Effector memory CD4-positive, alpha-beta T cell (primary cell): ENCODE measurements at regions not wholly inside any gene's neighbourhood (a gene's known extent, or its start where the extent isn't known, plus 50 kb on each side); places are given as distances from the start of the nearest gene placed in this dataset.
"Not testable (repeated sequence)": the region's sequence is repeated elsewhere in the genome, so short reads cannot be mapped to it uniquely, and the experiment has no call there.

Experiments used
- DNase-seq, 3 donors: peaks; one replicate each; pipeline ENCODE4 v3.0.0-alpha.2; 2020
- H3K27ac ChIP-seq: 2 replicates; pipeline ENCODE4 v1.7.0; 2013; ENCODE audit warnings: mild to moderate bottlenecking, low read length, moderate library complexity; ENCODE audit not compliant: insufficient read depth, poor library complexity, severe bottlenecking
- H3K27me3 ChIP-seq: replicated peaks from 2 replicates; pipeline ENCODE4 v1.7.0; 2013; ENCODE audit warnings: mild to moderate bottlenecking, low read length; ENCODE audit not compliant: insufficient read depth, control insufficient read depth, poor library complexity, severe bottlenecking
- H3K36me3 ChIP-seq: 2 replicates; pipeline ENCODE4 v1.7.0; 2013; ENCODE audit warnings: mild to moderate bottlenecking, low read length, moderate library complexity; ENCODE audit not compliant: control insufficient read depth, insufficient read depth
- H3K4me1 ChIP-seq: 2 replicates; pipeline ENCODE4 v1.7.0; 2013; ENCODE audit warnings: low read length, mild to moderate bottlenecking; ENCODE audit not compliant: control insufficient read depth, insufficient read depth, poor library complexity, severe bottlenecking
- H3K4me3 ChIP-seq: 2 replicates; pipeline ENCODE4 v1.7.0; 2013; ENCODE audit warnings: low read length, low read depth, mild to moderate bottlenecking; ENCODE audit not compliant: insufficient read depth, poor library complexity, severe bottlenecking
- H3K9me3 ChIP-seq: 2 replicates; pipeline ENCODE4 v1.7.0; 2013; ENCODE audit warnings: mild to moderate bottlenecking, low read length, moderate library complexity; ENCODE audit not compliant: control insufficient read depth

DNA sequence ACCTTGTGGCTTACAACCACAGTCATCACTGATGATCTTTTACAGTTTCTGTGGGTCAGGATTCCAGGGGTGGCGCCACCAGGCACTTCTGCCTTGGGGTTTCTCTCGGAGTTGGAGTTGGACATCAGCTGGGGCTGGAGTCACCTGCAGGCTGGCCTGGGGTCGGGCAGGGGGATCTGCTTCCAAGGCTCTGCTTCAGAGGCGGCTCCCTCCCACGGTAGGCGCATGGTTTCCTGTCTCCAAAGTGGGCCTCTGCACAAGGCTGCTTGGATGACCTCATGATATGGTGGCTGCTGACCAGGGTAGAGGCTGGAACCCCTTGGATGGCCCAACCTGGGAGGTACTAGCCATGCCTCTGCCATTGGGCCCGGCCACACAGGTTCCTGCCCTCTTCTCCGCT, 170.6 kb upstream of the CIBAR2 start:
- H3K4me1 ChIP-seq = no peaks in the 10 kb centered on the region

DNA sequence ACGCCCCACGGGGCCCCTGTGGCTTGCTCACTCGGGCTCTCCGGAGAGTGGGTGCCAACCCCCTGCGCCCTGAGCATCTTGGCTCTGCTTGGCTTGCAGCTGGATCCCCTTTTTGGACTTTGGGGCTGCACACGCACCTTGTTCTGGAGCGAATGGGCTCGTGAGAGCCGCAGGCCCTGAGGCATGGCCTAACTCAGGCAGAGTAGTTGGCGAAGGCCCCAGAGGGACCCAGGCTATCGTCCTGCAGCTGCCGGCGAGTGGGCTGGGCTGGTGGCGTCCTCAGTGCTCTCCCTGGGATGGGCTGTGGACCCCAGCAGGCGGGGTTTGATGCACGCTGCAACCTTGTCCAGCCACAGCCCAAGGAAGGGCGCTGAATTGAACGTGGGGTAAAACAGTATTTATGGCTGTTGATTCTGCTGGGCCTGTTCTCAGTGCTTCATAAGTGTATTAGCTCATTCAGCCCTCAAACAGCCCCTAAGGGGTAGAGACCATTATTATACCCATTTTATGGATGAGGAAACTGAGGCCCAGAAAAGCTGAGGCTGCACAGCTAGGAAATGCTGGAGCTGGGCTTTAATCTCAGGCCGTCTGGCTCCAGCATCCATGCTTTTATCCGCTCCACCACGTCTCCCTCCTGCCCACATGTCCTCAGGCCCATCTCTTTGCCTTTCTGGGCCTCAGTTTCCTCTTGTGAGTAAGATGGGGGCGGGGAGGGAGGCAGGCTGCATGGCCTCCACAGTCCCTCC, 171.2 kb upstream of the CIBAR2 start:
- Histone ChIP-seq H3K9me3 (no peaks in the 10 kb centered on the region), H3K4me3 (no peak overlapping the region), H3K27ac (no peak overlapping the region), H3K4me1 (no peaks in the 10 kb centered on the region), H3K36me3 (no peaks in the 10 kb centered on the region), H3K27me3 (no peaks in the 10 kb centered on the region)
- DNase-seq = no peak

More for the DNA sequence above, 170.6 kb upstream of the CIBAR2 start:
- no peak for DNase-seq
- Histone ChIP-seq H3K27ac (no peak overlapping the region), H3K9me3 (no peaks in the 10 kb centered on the region), H3K27me3 (no peaks in the 10 kb centered on the region), H3K36me3 (no peaks in the 10 kb centered on the region), H3K4me3 (no peak overlapping the region)

DNA sequence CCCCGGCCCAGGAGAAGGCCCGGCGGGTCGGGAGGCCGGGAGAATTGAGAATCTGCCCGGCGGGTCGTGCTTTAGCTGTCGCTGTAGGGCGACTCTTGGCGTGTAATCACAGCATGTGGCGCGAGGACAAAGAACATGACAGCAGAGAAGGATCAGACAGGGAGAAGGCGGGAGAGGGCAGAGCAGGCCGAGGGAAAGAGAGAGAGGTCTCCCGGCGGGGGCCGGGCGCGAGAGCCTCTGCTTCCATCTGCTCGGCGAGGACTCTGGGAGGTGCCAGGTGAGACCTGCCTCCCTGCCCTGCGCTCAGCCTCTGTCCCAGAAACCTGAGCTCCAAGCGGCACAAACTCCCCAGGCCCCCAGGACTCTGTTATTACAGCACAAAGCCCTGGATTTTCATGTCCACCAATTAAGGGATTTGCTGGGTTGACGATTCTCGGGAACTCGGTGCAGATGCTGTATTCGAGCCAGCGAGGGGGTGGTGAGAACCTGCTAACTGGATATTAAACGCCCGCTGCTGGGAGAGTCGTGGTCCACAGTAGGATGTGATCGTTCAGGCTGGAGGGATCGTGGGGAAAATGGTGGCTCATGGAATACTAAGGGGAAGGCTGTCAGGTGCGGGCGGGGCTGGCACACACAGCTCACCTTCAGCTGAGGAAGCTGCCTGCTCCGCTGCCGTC, 172.0 kb upstream of the CIBAR2 start:
- H3K36me3 ChIP-seq = no peaks in the 10 kb centered on the region
- no peak overlapping the region for H3K4me3 ChIP-seq
- no peak for DNase-seq
- no peaks in the 10 kb centered on the region for H3K9me3 ChIP-seq
- H3K27me3 ChIP-seq = no peaks in the 10 kb centered on the region
- no peaks in the 10 kb centered on the region for H3K4me1 ChIP-seq
- no peak overlapping the region for H3K27ac ChIP-seq

DNA sequence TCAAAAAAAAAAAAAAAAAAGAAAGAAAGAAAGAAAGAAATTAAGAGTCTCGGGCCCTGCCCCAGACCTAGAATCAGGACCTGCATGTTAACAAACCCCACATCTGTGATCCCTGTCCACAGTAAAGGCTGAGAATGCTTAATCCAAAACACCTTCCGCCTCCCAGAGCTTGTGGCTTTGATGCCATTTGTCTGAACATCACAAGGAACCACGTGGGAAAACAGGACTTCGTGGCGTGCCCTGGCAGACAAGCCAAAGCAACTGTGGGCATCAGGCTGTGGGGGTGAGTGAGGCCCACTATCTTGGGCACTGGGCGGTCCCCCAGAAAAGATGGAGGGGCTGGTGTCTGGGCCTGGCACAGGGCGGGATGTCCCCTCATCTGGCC, 173.4 kb upstream of the CIBAR2 start:
- no peaks in the 10 kb centered on the region for H3K27me3 ChIP-seq
- no peak overlapping the region for H3K27ac ChIP-seq
- H3K9me3 ChIP-seq = no peaks in the 10 kb centered on the region
- H3K36me3 ChIP-seq = no peaks in the 10 kb centered on the region
- DNase-seq = no peak
- H3K4me1 ChIP-seq = no peaks in the 10 kb centered on the region
- no peak overlapping the region for H3K4me3 ChIP-seq

DNA sequence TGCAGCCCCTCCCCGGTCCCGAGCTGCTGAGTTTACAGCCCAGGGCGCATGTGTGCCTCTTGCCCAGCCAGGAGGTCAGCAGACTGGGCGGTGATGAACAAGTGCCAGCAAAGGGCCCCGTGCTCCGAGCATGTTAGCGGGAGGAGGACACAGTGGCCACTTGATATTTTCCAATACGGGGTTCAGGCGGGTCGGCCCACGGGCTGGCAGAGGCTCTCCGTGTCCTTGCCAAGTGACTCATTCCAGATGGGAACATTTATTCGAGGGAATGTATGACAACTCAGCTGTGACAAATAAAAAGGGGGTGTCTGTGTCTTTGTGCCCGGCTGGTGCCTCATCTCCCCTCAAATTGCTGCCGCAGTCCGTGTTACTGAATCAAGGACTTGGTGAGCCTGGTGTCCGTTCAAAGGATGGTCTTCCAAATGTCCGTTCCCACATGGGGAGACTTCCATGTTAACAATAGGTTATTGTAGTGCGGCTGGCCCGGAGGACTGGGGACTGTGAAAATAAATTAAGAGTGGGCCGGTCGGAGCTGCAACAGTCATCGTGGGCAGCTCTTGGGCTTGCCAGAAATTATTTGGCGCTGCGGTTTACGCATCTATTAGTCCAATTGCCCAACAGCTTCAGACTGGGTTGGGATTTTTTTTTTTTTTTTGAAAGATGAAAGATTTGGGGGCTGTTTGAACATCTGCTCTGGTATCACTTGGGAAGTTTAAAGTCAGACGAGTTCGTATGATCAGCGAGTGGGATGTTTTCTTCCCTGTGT, 174.0 kb upstream of the CIBAR2 start:
- DNase-seq = no peak
- H3K4me1 ChIP-seq = no peaks in the 10 kb centered on the region
- H3K9me3 ChIP-seq = no peaks in the 10 kb centered on the region
- no peak overlapping the region for H3K4me3 ChIP-seq
- no peaks in the 10 kb centered on the region for H3K27me3 ChIP-seq
- no peaks in the 10 kb centered on the region for H3K36me3 ChIP-seq
- H3K27ac ChIP-seq = no peak overlapping the region

DNA sequence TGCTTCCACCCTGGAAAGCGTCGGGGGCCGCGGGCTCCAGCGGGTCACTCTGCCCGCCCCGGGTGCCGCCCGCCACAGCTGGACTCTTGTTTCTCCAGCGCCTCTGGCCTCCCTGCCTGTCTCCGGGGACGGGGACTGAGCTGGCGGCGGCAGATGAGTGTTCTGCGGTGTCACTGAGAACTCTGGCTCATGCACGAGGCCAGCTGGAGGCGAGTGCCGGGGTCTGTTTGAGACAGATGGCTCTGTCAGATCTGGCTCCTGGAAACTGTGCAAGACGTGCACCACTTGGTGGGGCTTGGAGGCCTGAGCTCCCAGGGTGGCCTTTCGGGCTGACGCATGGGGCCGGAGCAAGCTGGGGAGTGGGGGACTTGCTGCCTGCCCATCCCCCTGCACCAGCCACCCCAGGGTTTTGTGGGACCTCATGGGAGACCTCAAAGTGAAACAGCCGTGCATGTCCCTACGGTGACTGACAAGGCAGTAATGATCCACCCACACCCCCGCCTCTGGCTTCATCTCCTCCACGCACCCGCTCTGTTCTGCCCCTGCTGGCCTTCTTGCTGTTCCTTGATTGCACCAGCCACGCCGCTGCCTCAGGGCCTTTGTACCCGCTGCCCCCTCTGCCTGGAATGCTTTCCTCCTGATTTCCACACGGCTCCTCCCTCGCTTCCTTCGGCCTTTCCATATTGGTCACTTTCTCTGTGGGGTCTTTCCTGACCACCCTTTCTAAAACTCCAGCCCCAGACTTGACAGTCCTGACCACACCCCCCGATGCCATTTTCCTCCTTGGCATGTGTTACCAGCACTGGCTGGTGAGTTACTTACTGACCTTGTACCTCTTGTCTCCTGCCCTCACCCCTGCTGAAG, 174.9 kb upstream of the CIBAR2 start:
- Histone ChIP-seq H3K4me3 (no peak overlapping the region), H3K27ac (no peak overlapping the region), H3K9me3 (no peaks in the 10 kb centered on the region), H3K36me3 (no peaks in the 10 kb centered on the region), H3K27me3 (no peaks in the 10 kb centered on the region), H3K4me1 (no peaks in the 10 kb centered on the region)
- DNase-seq = no peak

DNA sequence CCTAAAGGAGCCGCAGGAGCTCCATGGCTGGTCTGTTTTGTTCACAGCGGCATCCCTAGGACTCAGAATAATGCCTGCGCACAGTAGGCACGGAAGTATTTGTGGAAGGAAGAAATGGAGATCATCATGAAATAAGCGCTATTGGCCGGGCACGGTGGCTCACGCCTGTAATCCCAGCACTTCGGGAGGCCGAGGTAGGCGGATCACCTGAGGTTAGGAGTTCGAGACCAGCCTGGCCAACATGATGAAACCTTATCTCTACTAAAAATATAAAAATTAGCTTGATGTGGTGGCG, 175.5 kb upstream of the CIBAR2 start:
- not testable (repeated sequence) for H3K27me3 ChIP-seq, H3K36me3 ChIP-seq, DNase-seq, H3K27ac ChIP-seq, H3K4me1 ChIP-seq, H3K4me3 ChIP-seq, H3K9me3 ChIP-seq

DNA sequence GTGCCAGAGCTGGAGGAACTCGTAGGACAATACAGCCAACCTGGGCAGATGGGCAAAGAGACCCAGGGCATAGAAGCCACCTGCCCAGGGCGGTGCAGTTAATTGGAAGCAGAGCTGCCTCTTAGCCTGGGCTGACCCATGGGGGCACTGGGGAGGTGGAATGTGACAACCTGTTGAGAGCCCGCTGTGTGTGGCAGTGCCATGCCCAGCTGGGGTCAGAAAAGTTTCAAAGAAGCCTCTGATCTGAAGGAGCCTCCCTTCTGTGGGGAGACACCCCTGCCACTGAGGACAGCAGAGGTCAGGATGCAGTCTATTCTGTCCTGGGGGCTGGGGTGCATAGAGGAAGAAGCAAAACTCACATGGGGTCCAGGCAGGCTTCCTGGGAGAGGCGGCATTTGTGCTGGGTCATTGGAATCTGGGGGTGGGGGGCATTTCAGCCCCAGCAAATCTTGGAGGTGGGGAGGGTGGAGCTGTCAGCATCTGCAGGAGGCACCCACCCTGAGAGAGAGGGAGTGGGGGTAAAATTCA, 176.1 kb upstream of the CIBAR2 start:
- no peaks in the 10 kb centered on the region for H3K4me1 ChIP-seq
- no peaks in the 10 kb centered on the region for H3K27me3 ChIP-seq
- H3K9me3 ChIP-seq = no peaks in the 10 kb centered on the region

DNA sequence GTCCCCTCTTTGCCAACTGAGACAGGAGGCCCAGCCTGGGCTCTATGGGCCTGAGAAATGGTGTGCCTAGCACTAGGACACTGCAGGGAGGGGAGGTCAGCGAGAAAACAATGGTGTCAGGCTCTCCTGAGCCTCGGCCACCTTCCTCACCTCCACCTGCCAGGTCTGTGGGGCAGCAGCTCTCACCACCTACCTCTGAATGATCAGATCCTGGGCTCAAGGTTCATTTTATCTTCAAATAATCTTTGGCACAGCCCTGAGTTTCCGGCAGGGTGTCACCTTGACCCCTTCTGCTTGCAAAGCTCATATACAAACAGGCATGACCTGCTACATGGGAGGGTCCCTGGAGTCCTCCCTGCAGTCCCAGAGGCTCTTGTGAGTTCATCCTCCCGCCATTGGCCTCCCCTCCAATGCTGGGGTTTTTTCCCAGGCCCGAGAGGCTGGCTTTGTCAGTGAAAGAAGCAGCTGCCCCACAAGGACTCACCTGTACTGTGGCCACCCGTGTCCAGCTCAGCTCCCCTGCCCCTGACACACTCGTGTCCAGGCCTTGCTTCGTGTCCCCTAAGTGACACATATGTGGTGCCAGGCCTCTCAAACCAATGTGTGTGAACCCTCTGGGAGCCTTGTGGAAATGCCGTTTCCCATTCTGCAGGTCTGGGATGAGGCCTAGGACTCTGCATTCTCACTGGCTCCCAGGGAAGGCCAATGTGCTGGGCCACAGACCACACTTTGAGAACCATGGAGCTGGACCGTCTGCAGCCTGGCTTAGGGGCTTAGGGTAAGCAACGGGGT, 176.8 kb upstream of the CIBAR2 start:
- no peaks in the 10 kb centered on the region for H3K4me1 ChIP-seq
- H3K27ac ChIP-seq = no peak overlapping the region
- no peak for DNase-seq
- H3K4me3 ChIP-seq = no peak overlapping the region
- no peaks in the 10 kb centered on the region for H3K9me3 ChIP-seq
- H3K27me3 ChIP-seq = no peaks in the 10 kb centered on the region
- H3K36me3 ChIP-seq = no peaks in the 10 kb centered on the region

More for the DNA sequence above, 176.1 kb upstream of the CIBAR2 start:
- H3K36me3 ChIP-seq = no peaks in the 10 kb centered on the region
- no peak overlapping the region for H3K4me3 ChIP-seq
- no peak overlapping the region for H3K27ac ChIP-seq
- no peak for DNase-seq
